ENCODE measurements at regions not wholly inside any gene's neighbourhood (a gene's known extent, or its start where the extent isn't known, plus 50 kb on each side); places are given as distances from the start of the nearest gene placed in this dataset.

DNA sequence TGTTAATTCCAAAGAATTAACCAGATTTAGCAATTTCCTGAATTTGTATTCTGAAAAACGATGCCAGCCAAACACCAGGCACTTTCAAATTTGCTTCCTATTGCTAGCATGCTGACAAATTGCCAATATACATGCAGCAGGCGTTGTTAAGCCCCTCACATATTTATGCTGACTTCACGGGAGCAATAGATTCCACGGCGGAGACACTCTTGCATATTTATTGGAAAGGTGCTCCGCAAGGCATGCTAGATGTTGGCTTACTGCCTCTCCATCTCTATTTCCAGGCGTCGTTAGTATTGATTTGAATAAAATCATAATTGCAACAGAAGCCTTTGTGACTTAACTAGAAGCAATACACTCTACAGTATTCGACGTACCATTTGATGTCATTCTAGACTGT, 211.0 kb upstream of the IRX5 start:
- TF ChIP-seq POLR2AphosphoS5 (IDR thresholded peaks at IDR 0.05; ENCODE audit: low read depth, low read length), result no peak
- TF ChIP-seq TAF1 (IDR thresholded peaks at IDR 0.05; ENCODE audit: borderline replicate concordance, insufficient read depth, low read length), result no peak
- TF ChIP-seq, protein P1, sequence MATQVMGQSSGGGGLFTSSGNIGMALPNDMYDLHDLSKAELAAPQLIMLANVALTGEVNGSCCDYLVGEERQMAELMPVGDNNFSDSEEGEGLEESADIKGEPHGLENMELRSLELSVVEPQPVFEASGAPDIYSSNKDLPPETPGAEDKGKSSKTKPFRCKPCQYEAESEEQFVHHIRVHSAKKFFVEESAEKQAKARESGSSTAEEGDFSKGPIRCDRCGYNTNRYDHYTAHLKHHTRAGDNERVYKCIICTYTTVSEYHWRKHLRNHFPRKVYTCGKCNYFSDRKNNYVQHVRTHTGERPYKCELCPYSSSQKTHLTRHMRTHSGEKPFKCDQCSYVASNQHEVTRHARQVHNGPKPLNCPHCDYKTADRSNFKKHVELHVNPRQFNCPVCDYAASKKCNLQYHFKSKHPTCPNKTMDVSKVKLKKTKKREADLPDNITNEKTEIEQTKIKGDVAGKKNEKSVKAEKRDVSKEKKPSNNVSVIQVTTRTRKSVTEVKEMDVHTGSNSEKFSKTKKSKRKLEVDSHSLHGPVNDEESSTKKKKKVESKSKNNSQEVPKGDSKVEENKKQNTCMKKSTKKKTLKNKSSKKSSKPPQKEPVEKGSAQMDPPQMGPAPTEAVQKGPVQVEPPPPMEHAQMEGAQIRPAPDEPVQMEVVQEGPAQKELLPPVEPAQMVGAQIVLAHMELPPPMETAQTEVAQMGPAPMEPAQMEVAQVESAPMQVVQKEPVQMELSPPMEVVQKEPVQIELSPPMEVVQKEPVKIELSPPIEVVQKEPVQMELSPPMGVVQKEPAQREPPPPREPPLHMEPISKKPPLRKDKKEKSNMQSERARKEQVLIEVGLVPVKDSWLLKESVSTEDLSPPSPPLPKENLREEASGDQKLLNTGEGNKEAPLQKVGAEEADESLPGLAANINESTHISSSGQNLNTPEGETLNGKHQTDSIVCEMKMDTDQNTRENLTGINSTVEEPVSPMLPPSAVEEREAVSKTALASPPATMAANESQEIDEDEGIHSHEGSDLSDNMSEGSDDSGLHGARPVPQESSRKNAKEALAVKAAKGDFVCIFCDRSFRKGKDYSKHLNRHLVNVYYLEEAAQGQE (IDR thresholded peaks at IDR 0.05; ENCODE audit: insufficient read depth in 1 of 2, low read depth in 2 of 2, low read length in 2 of 2), result no peak
